ENCODE measurements at regions not wholly inside any gene's neighbourhood (a gene's known extent, or its start where the extent isn't known, plus 50 kb on each side); places are given as distances from the start of the nearest gene placed in this dataset.

DNA sequence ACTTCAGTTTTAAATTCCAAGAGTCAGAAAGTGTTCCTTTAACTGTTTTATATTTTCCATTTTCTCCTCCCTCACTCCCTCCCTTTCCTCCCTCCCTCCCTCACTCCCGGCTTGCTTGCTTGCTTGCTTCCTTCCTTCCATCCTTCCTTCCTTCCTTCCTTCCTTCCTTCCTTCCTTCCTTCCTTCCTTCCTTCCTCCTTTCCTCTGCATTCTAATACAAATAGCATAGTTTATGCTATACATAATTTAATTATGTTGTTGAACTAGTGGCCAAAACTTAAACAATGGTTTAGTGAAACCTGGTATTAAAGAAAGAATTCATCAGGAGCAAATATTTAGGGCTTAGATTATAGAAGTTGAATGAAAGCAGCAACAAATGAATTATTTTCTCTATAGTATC lies 188.5 kb upstream of the OLFM3 start:
- CTCF ChIA-PET, result no interaction called here

GRCh38 chr1:102184477-102184876 lies 187.8 kb upstream of the OLFM3 start:
- Histone ChIP-seq H4K20me1 (ENCODE audit: insufficient read depth) (no peaks in the 10 kb centered on the region), H3F3A (replicated peaks; ENCODE audit: insufficient read depth) (no peaks in the 10 kb centered on the region), H3K27ac (ENCODE audit: low read depth in 2 of 2, low read length in 1 of 2) (no peak overlapping the region), H3K27me3 (ENCODE audit: insufficient read depth) (no peaks in the 10 kb centered on the region), H3K79me2 (ENCODE audit: insufficient read depth) (no peaks in the 10 kb centered on the region), H3K36me3 (replicated peaks in 1 of 2; ENCODE audit: control insufficient read depth in 1 of 2, insufficient read depth in 2 of 2, low read length in 1 of 2) (no peaks in the 10 kb centered on the region), H3K4me2 (no peak overlapping the region), H3K4me1 (ENCODE audit: control insufficient read depth in 1 of 2, insufficient read depth in 2 of 2, low read depth in 1 of 2, low read length in 1 of 2) (peaks cover 0 to 20% of the 10 kb centered on the region in 2 experiments; a peak in 1 of 4 replicates), H3K4me3 (ENCODE audit: low read depth in 2 of 2, low read length in 1 of 2) (no peak overlapping the region), H3K9ac (no peak overlapping the region), H2AFZ (ENCODE audit: low read depth) (no peak overlapping the region), H3K9me3 (no peaks in the 10 kb centered on the region), H3K9me2 (no peaks in the 10 kb centered on the region)
- TF ChIP-seq GABPA (IDR thresholded peaks at IDR 0.05; ENCODE audit: low read depth), result no peak
- no peak for TF ChIP-seq RCOR1 (IDR thresholded peaks at IDR 0.05; ENCODE audit: low read length)
- TF ChIP-seq FOXM1 (IDR thresholded peaks at IDR 0.05; ENCODE audit: low read depth), result no peak
- TF ChIP-seq JUND (IDR thresholded peaks at IDR 0.05), result no peak
- TF ChIP-seq RAD21 (IDR thresholded peaks at IDR 0.05; ENCODE audit: low read length), result no peak
- TF ChIP-seq GATA2 (CRISPR knock-in tag; IDR thresholded peaks at IDR 0.05), result no peak
- TF ChIP-seq FOSL2 (IDR thresholded peaks at IDR 0.05; ENCODE audit: borderline replicate concordance, low read depth), result no peak
- TF ChIP-seq, protein P1, sequence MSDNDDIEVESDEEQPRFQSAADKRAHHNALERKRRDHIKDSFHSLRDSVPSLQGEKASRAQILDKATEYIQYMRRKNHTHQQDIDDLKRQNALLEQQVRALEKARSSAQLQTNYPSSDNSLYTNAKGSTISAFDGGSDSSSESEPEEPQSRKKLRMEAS (IDR thresholded peaks at IDR 0.05; ENCODE audit: low read depth), result no peak
- no peak for TF ChIP-seq CHD2 (IDR thresholded peaks at IDR 0.05; ENCODE audit: low read length, partially characterized antibody)
- ChIA-PET CTCF (no interaction called here), POLR2A (no interaction called here)
- no peak for DNase-seq

More for the DNA sequence above, 188.5 kb upstream of the OLFM3 start:
- DNase-seq, result no peak
- TF ChIP-seq NRF1 (IDR thresholded peaks at IDR 0.05; ENCODE audit: low read depth, low read length) (no peak), GABPA (IDR thresholded peaks at IDR 0.05; ENCODE audit: low read depth) (no peak), GATA2 (CRISPR knock-in tag; IDR thresholded peaks at IDR 0.05) (no peak), SMC3 (IDR thresholded peaks at IDR 0.05; ENCODE audit: low read depth, low read length) (no peak)
- TF ChIP-seq, protein P1 (IDR thresholded peaks at IDR 0.05; ENCODE audit: low read depth), result no peak
- TF ChIP-seq, protein P2, sequence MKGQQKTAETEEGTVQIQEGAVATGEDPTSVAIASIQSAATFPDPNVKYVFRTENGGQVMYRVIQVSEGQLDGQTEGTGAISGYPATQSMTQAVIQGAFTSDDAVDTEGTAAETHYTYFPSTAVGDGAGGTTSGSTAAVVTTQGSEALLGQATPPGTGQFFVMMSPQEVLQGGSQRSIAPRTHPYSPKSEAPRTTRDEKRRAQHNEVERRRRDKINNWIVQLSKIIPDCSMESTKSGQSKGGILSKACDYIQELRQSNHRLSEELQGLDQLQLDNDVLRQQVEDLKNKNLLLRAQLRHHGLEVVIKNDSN (IDR thresholded peaks at IDR 0.05; ENCODE audit: borderline replicate concordance, low read depth), result no peak
- Histone ChIP-seq H3K9ac (no peak overlapping the region), H3K36me3 (replicated peaks in 1 of 2; ENCODE audit: control insufficient read depth in 1 of 2, insufficient read depth in 2 of 2, low read length in 1 of 2) (no peaks in the 10 kb centered on the region), H3K4me3 (ENCODE audit: low read depth in 2 of 2, low read length in 1 of 2) (no peak overlapping the region), H3K79me2 (ENCODE audit: insufficient read depth) (no peaks in the 10 kb centered on the region), H2AFZ (ENCODE audit: low read depth) (no peak overlapping the region), H3K27ac (ENCODE audit: low read depth in 2 of 2, low read length in 1 of 2) (no peak overlapping the region), H3K4me2 (no peak overlapping the region), H3K4me1 (ENCODE audit: control insufficient read depth in 1 of 2, insufficient read depth in 2 of 2, low read depth in 1 of 2, low read length in 1 of 2) (peaks cover 0 to 20% of the 10 kb centered on the region in 2 experiments; a peak in 1 of 4 replicates), H3K27me3 (ENCODE audit: insufficient read depth) (no peaks in the 10 kb centered on the region), H3F3A (replicated peaks; ENCODE audit: insufficient read depth) (no peaks in the 10 kb centered on the region), H4K20me1 (ENCODE audit: insufficient read depth) (no peaks in the 10 kb centered on the region), H3K9me2 (no peaks in the 10 kb centered on the region), H3K9me3 (no peaks in the 10 kb centered on the region)
- 45% methylated on average over 1 of the region's 1 CpG for WGBS (ENCODE audit: low lambda C conversion rate)
- POLR2A ChIA-PET, result no interaction called here

GRCh38 chr1:102183711-102184110 lies 187.0 kb upstream of the OLFM3 start:
- H3K9ac ChIP-seq, result no peak overlapping the region
- H3K9me2 ChIP-seq, result no peaks in the 10 kb centered on the region
- ChIA-PET CTCF (interaction anchor here (0.7 kb wide), 1 partner anchor 402 kb away, joined by 3 read pairs; no protein-coding TSS in a partner anchor), POLR2A (no interaction called here)
- H3K4me3 ChIP-seq (ENCODE audit: low read depth in 2 of 2, low read length in 1 of 2), result no peak overlapping the region
- no peaks in the 10 kb centered on the region for H3F3A ChIP-seq (replicated peaks; ENCODE audit: insufficient read depth)
- WGBS (ENCODE audit: low lambda C conversion rate), result 35% methylated on average over 2 of the region's 2 CpGs
- no peak overlapping the region for H3K4me2 ChIP-seq
- DNase-seq, result no peak
- H3K79me2 ChIP-seq (ENCODE audit: insufficient read depth), result no peaks in the 10 kb centered on the region
- no peaks in the 10 kb centered on the region for H4K20me1 ChIP-seq (ENCODE audit: insufficient read depth)
- no peaks in the 10 kb centered on the region for H3K27me3 ChIP-seq (ENCODE audit: insufficient read depth)
- H3K4me1 ChIP-seq (ENCODE audit: control insufficient read depth in 1 of 2, insufficient read depth in 2 of 2, low read depth in 1 of 2, low read length in 1 of 2), result peaks cover 0 to 20% of the 10 kb centered on the region in 2 experiments; a peak in 1 of 4 replicates
- no peak overlapping the region for H2AFZ ChIP-seq (ENCODE audit: low read depth)
- no peak overlapping the region for H3K27ac ChIP-seq (ENCODE audit: low read depth in 2 of 2, low read length in 1 of 2)
- H3K36me3 ChIP-seq (replicated peaks in 1 of 2; ENCODE audit: control insufficient read depth in 1 of 2, insufficient read depth in 2 of 2, low read length in 1 of 2), result no peaks in the 10 kb centered on the region
- no peaks in the 10 kb centered on the region for H3K9me3 ChIP-seq
- no peak for TF ChIP-seq RCOR1 (IDR thresholded peaks at IDR 0.05; ENCODE audit: low read length)
- no peak for TF ChIP-seq GABPA (IDR thresholded peaks at IDR 0.05; ENCODE audit: low read depth)
- no peak for TF ChIP-seq SIN3A (IDR thresholded peaks at IDR 0.05; ENCODE audit: borderline replicate concordance, low read depth, low read length)
- no peak for TF ChIP-seq FOXJ3 (CRISPR knock-in tag; IDR thresholded peaks at IDR 0.05)
- TF ChIP-seq, protein P3, sequence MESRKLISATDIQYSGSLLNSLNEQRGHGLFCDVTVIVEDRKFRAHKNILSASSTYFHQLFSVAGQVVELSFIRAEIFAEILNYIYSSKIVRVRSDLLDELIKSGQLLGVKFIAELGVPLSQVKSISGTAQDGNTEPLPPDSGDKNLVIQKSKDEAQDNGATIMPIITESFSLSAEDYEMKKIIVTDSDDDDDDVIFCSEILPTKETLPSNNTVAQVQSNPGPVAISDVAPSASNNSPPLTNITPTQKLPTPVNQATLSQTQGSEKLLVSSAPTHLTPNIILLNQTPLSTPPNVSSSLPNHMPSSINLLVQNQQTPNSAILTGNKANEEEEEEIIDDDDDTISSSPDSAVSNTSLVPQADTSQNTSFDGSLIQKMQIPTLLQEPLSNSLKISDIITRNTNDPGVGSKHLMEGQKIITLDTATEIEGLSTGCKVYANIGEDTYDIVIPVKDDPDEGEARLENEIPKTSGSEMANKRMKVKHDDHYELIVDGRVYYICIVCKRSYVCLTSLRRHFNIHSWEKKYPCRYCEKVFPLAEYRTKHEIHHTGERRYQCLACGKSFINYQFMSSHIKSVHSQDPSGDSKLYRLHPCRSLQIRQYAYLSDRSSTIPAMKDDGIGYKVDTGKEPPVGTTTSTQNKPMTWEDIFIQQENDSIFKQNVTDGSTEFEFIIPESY (IDR thresholded peaks at IDR 0.05; ENCODE audit: borderline replicate concordance, low read depth), result no peak
- no peak for TF ChIP-seq FOXM1 (IDR thresholded peaks at IDR 0.05; ENCODE audit: low read depth)
- TF ChIP-seq, protein P2 (IDR thresholded peaks at IDR 0.05; ENCODE audit: borderline replicate concordance, low read depth), result no peak
- no peak for TF ChIP-seq PBX3 (IDR thresholded peaks at IDR 0.05)
- TF ChIP-seq SMC3 (IDR thresholded peaks at IDR 0.05; ENCODE audit: low read depth, low read length), result no peak
- TF ChIP-seq ELF1 (IDR thresholded peaks at IDR 0.05), result no peak
